Testis (tissue), 2 donors: ENCODE measurements at regions not wholly inside any gene's neighbourhood (a gene's known extent, or its start where the extent isn't known, plus 50 kb on each side); places are given as distances from the start of the nearest gene placed in this dataset.

Experiments
- DNase-seq: peaks from one replicate; pipeline ENCODE4 v3.0.0-alpha.2; 2019
- H3K27ac ChIP-seq, 2 donors: fragments of 200-600 bp; sonication (generic); one replicate each; pipeline ENCODE4 v1.5.1; 2019
- H3K27me3 ChIP-seq: fragments of 200-600 bp; sonication (generic); one replicate; pipeline ENCODE4 v1.5.1; 2019
- H3K36me3 ChIP-seq: fragments of 200-600 bp; sonication (generic); one replicate; pipeline ENCODE4 v1.5.1; 2017; ENCODE audit warnings: low read depth; ENCODE audit errors: missing control alignments
- H3K4me1 ChIP-seq: fragments of 200-600 bp; sonication (generic); one replicate; pipeline ENCODE4 v1.5.1; 2019
- H3K4me3 ChIP-seq, 2 donors: fragments of 200-600 bp; sonication (generic); one replicate each; pipeline ENCODE4 v1.5.1; 2017 to 2019
- H3K9me3 ChIP-seq: fragments of 200-600 bp; sonication (generic); one replicate; pipeline ENCODE4 v1.5.1; 2017
- CTCF ChIP-seq, 3 experiments: fragments of 450-650 bp in 2 of 3; fragments of 200-600 bp in 1 of 3; sonication (generic) in 1 of 3; IDR thresholded peaks; one replicate each; pipeline ENCODE4 v1.5.1; 2016 to 2019; ENCODE audit warnings: antibody characterized with exemption in 3 of 3, mild to moderate bottlenecking in 2 of 3, moderate library complexity in 1 of 3
- POLR2A ChIP-seq: fragments of 450-650 bp; IDR thresholded peaks from one replicate; pipeline ENCODE4 v1.6.1; 2017; ENCODE audit warnings: antibody characterized with exemption, mild to moderate bottlenecking, moderate library complexity
- WGBS, 2 donors: methylation state at CpG; one replicate each; pipeline ENCODE4 v1.1.5; 2018; 5-methylcytosine and 5-hydroxymethylcytosine counted together
- intact Hi-C: fragments of 100-400 bp; cut with DNase I; formaldehyde crosslinking; loops from one replicate; pipeline ENCODE4 v1.15.1; 2023; ENCODE audit warnings: low total_unique reads

GRCh38 chr5:167064198-167064776 lies 1227.2 kb upstream of the WWC1 start:
- intact Hi-C loops, result no loop called here
- no peaks in the 10 kb centered on the region for H3K36me3 ChIP-seq
- H3K9me3 ChIP-seq, result no peaks in the 10 kb centered on the region
- no peaks in the 10 kb centered on the region for H3K4me1 ChIP-seq
- H3K27ac ChIP-seq, result no peak overlapping the region
- 48 to 64% methylated on average over 13 of the region's 13 CpGs for WGBS, 2 donors
- no peak for TF ChIP-seq POLR2A
- TF ChIP-seq CTCF (IDR thresholded peaks at IDR 0.05), result no peak
- no peak overlapping the region for H3K4me3 ChIP-seq
- no peak for DNase-seq
- H3K27me3 ChIP-seq, result no peaks in the 10 kb centered on the region

- 78 to 82% methylated on average over 3 of the region's 3 CpGs for WGBS, 2 donors
- DNase-seq, result no peak
- TF ChIP-seq POLR2A (no peak), CTCF (IDR thresholded peaks at IDR 0.05) (no peak)
These were observed 1225.7 kb upstream of the WWC1 start for GRCh38 chr5:167065794-167066193.

GRCh38 chr5:167071981-167072610 lies 1219.3 kb upstream of the WWC1 start:
- TF ChIP-seq CTCF (IDR thresholded peaks at IDR 0.05) (no peak), POLR2A (no peak)
- no peaks in the 10 kb centered on the region for H3K36me3 ChIP-seq
- H3K4me1 ChIP-seq, result no peaks in the 10 kb centered on the region
- WGBS, 2 donors, result 41 to 51% methylated on average over 5 of the region's 5 CpGs
- H3K27ac ChIP-seq, result no peak overlapping the region
- intact Hi-C loops, result no loop called here
- no peak for DNase-seq
- no peak overlapping the region for H3K4me3 ChIP-seq
- H3K9me3 ChIP-seq, result no peaks in the 10 kb centered on the region
- H3K27me3 ChIP-seq, result no peaks in the 10 kb centered on the region

More at GRCh38 chr5:167065794-167066193, 1225.7 kb upstream of the WWC1 start:
- Histone ChIP-seq H3K36me3 (no peaks in the 10 kb centered on the region), H3K27ac (no peak overlapping the region), H3K4me1 (no peaks in the 10 kb centered on the region), H3K9me3 (no peaks in the 10 kb centered on the region), H3K27me3 (no peaks in the 10 kb centered on the region), H3K4me3 (no peak overlapping the region)
- intact Hi-C loops, result no loop called here

- no peak for DNase-seq
- Histone ChIP-seq H3K36me3 (no peaks in the 10 kb centered on the region), H3K27ac (no peak overlapping the region), H3K9me3 (no peaks in the 10 kb centered on the region), H3K4me1 (no peaks in the 10 kb centered on the region), H3K27me3 (no peaks in the 10 kb centered on the region), H3K4me3 (no peak overlapping the region)
- intact Hi-C loops, result no loop called here
- 60 to 68% methylated on average over 4 of the region's 4 CpGs for WGBS, 2 donors
- TF ChIP-seq POLR2A (no peak), CTCF (IDR thresholded peaks at IDR 0.05) (no peak)
These were observed 1209.9 kb upstream of the WWC1 start for GRCh38 chr5:167081561-167081960.

- Histone ChIP-seq H3K27ac (no peak overlapping the region), H3K27me3 (no peaks in the 10 kb centered on the region), H3K4me3 (no peak overlapping the region), H3K9me3 (no peaks in the 10 kb centered on the region), H3K4me1 (no peaks in the 10 kb centered on the region), H3K36me3 (no peaks in the 10 kb centered on the region)
- intact Hi-C loops, result no loop called here
- no peak for DNase-seq
- TF ChIP-seq POLR2A (no peak), CTCF (IDR thresholded peaks at IDR 0.05) (no peak)
- whole genome bisulfite sequencing, 2 donors, result 74 to 76% methylated on average over 12 of the region's 12 CpGs
These were observed 1194.6 kb upstream of the WWC1 start for GRCh38 chr5:167096816-167097215.
